ENCODE measurements at regions not wholly inside any gene's neighbourhood (a gene's known extent, or its start where the extent isn't known, plus 50 kb on each side); places are given as distances from the start of the nearest gene placed in this dataset.

GRCh38 chr12:115740586-115741155 lies 536.8 kb downstream of the MED13L start:
- Mint-ChIP-seq H3K27me3 (ENCODE audit: low read depth) (peaks cover 3% of the 10 kb centered on the region), H3K4me1 (no peaks in the 10 kb centered on the region), H3K27ac (no peak overlapping the region), H3K4me3 (no peak overlapping the region), H3K9me3 (peaks cover 8% of the 10 kb centered on the region), H3K36me3 (ENCODE audit: low read depth) (no peaks in the 10 kb centered on the region)
- TF ChIP-seq CTCF (IDR thresholded peaks at IDR 0.05; ENCODE audit: unreplicated experiment in 3 of 3) = no peak

- H3K36me3 Mint-ChIP-seq (ENCODE audit: low read depth) = no peaks in the 10 kb centered on the region
- TF ChIP-seq CTCF (IDR thresholded peaks at IDR 0.05; ENCODE audit: unreplicated experiment in 3 of 3) = no peak
- H3K4me3 Mint-ChIP-seq = no peak overlapping the region
- no peak overlapping the region for H3K27ac Mint-ChIP-seq
- peaks cover 3% of the 10 kb centered on the region for H3K27me3 Mint-ChIP-seq (ENCODE audit: low read depth)
- H3K9me3 Mint-ChIP-seq = no peaks in the 10 kb centered on the region
- no peaks in the 10 kb centered on the region for H3K4me1 Mint-ChIP-seq
These were observed 539.6 kb downstream of the MED13L start for GRCh38 chr12:115737895-115738294.

- Mint-ChIP-seq H3K27me3 (ENCODE audit: low read depth) (peaks cover 3% of the 10 kb centered on the region), H3K9me3 (no peaks in the 10 kb centered on the region), H3K27ac (no peak overlapping the region), H3K4me1 (no peaks in the 10 kb centered on the region), H3K4me3 (no peak overlapping the region), H3K36me3 (ENCODE audit: low read depth) (no peaks in the 10 kb centered on the region)
- TF ChIP-seq CTCF (IDR thresholded peaks at IDR 0.05; ENCODE audit: unreplicated experiment in 3 of 3) = no peak
These were observed 541.1 kb downstream of the MED13L start for GRCh38 chr12:115736360-115736759.

- Mint-ChIP-seq H3K27ac (no peak overlapping the region), H3K4me3 (no peak overlapping the region), H3K4me1 (peaks cover 8% of the 10 kb centered on the region), H3K9me3 (no peaks in the 10 kb centered on the region), H3K36me3 (ENCODE audit: low read depth) (no peaks in the 10 kb centered on the region), H3K27me3 (ENCODE audit: low read depth) (peaks cover 10% of the 10 kb centered on the region)
- no peak for TF ChIP-seq CTCF (IDR thresholded peaks at IDR 0.05; ENCODE audit: unreplicated experiment in 3 of 3)
These were observed 546.4 kb downstream of the MED13L start for GRCh38 chr12:115730975-115731541.

GRCh38 chr12:115726691-115727090 lies 550.8 kb downstream of the MED13L start:
- no peaks in the 10 kb centered on the region for H3K36me3 Mint-ChIP-seq (ENCODE audit: low read depth)
- H3K27me3 Mint-ChIP-seq (ENCODE audit: low read depth) = peaks cover 14% of the 10 kb centered on the region
- peaks cover 2% of the 10 kb centered on the region for H3K9me3 Mint-ChIP-seq
- H3K4me3 Mint-ChIP-seq = no peak overlapping the region
- TF ChIP-seq CTCF (IDR thresholded peaks at IDR 0.05; ENCODE audit: unreplicated experiment in 3 of 3) = no peak
- H3K4me1 Mint-ChIP-seq = peaks cover 8% of the 10 kb centered on the region
- peak overlapping the region in 1 of 3 experiments; percentile 65 for H3K27ac Mint-ChIP-seq

- Mint-ChIP-seq H3K36me3 (ENCODE audit: low read depth) (no peaks in the 10 kb centered on the region), H3K27me3 (ENCODE audit: low read depth) (peaks cover 12% of the 10 kb centered on the region), H3K4me1 (peaks cover 4% of the 10 kb centered on the region), H3K4me3 (no peak overlapping the region), H3K9me3 (peaks cover 2% of the 10 kb centered on the region), H3K27ac (no peak overlapping the region)
- TF ChIP-seq CTCF (IDR thresholded peaks at IDR 0.05; ENCODE audit: unreplicated experiment in 3 of 3) = no peak
These were observed 555.3 kb downstream of the MED13L start for GRCh38 chr12:115722181-115722580.
